HG03460 (cell line): ENCODE measurements at regions not wholly inside any gene's neighbourhood (a gene's known extent, or its start where the extent isn't known, plus 50 kb on each side); places are given as distances from the start of the nearest gene placed in this dataset.

ENCODE experiments used
- ATAC-seq: cut with Tn5 transposase; IDR thresholded peaks from one replicate; pipeline ENCODE4 v1.9.1; 2021; ENCODE audit not compliant: unreplicated experiment

DNA sequence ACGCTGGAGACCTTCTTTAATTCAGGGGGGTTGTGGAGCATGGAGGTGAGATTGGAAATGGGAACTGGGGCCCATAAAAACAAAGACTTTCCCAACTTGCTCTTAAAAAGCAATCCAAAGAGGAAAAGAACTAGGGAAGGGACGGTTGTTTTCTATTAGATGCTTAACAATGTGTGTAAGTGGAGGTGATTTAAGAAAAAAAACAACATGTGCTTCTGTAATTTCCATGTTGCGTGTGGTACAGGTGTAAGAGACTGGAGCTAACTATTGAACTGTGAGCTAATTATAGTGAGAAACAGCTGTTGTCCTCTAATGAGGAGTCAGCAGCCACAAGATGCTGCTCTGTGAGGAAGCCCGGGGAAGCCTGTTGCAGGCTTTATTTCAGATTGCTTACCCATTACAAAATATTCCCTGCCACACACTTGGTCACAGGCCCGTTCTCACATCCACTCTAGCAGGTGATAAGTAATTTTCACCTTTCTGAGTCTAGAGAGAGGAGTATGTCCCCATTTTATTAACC lies 280.6 kb upstream of the PARD3B start:
- ATAC-seq, result no peak

GRCh38 chr2:204265681-204266181 lies 279.5 kb upstream of the PARD3B start:
- no peak for ATAC-seq

DNA sequence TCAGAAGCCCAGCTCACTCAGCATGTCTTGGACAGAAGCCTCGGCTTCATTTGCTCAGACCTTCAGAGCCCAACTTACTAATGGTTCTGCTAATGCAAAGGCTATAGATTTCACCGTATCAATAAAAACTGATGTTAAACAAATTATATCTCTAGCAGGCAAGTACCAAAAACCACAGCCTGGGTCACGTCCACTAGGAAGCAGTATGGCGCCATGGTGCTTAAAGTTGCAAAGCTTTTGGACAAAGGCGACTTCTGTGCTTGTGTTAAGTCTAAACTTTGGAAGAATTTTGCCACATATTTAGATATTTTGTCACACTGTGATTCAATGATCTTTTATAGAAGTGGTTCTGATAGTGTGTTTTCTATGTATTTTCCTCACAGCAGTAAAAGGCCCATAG lies 276.8 kb upstream of the PARD3B start:
- no peak for ATAC-seq

DNA sequence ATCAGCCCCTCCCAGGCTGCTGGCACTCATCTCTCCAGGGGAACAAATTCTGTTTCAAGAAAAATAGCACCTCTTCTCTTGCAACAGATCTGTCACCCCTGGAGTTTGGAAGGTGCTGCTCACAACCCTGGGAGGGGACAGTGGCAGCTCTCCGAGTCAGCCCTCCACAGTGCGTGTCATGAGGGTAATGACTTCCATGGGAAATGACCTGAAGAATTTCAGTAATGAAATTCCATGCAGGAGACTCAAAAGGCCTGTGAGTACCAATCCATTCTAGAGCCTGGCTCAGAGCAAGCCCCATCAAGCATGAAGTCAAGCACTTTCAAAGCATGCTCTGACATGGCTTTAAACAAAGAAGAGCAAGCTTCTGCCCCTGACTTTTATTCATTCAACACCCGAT lies 276.3 kb upstream of the PARD3B start:
- no peak for ATAC-seq

- ATAC-seq, result no peak
These were observed 273.2 kb upstream of the PARD3B start for GRCh38 chr2:204272089-204272488.

DNA sequence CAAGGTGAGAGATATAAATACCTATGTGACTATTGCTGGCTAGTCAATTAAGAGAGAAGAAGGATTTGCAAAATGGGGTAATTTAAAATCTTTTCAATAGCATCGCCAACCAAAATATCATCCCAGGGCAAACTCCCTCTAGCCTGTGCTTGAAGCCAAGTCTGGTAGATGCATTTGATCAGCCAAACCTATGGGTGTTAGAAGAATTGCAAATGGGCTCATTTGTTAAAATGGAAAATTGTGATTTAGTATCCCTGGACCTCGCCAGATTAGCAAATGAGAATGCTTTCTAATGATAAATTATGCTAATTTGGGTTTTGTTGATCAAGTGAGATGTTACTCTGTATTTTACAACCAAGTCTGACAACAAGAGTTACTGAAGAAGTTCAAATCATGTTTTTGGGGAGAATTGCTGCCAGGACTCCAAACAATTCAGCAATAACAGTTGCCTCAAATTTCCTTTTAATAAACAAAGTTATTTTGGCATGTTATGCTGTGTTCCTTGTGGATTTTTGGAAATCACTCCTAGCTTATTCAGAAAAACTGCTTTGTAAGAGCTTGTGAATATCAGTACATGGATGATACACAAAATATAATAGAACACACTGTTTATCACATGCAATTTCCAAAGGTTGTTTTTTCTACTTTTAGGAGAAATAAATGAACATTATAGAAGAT lies 272.5 kb upstream of the PARD3B start:
- ATAC-seq, result no peak

GRCh38 chr2:204274429-204274828 lies 270.8 kb upstream of the PARD3B start:
- ATAC-seq, result no peak

DNA sequence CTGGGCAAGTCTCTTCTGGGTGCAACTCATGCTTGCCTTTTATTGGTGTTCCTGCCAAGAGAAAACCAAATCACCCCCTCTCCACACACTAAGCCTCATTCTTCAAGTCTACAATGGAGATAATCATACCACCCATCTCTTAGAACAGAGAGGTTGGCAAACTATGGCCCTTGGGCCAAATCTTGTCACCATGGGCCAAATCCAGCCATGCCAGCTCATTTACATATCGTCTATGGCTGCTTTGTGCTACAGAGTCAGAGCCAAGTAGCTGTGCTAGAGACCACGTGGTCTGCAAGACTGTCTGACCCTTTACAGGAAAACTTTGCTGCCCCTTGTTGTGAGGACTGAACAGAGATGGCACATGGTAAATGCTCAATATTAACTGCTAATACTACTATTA lies 270.3 kb upstream of the PARD3B start:
- ATAC-seq, result no peak

DNA sequence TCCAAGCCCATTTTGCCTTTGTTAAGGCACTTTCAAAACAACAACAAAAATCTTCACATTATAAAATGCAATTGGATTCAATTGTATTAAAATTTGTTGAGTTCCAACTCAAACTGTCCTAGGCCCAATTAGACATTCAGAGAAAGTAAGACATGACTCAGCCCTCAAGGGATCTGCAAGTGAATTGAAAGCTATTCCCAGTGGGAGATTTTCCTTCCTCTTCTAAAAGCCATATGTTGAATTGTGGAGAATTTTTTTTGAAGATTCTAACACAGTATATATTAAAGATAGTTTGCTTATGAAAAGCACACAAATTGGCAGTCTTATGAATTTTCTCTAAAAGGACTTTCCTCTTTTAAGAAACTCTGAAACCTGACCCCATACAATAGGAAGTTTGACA lies 268.0 kb upstream of the PARD3B start:
- ATAC-seq, result no peak

- no peak for ATAC-seq
These were observed 266.8 kb upstream of the PARD3B start for GRCh38 chr2:204278454-204278853.

- no peak for ATAC-seq
These were observed 265.5 kb upstream of the PARD3B start for GRCh38 chr2:204279819-204280218.

GRCh38 chr2:204280262-204280668 lies 265.0 kb upstream of the PARD3B start:
- no peak for ATAC-seq

- ATAC-seq, result no peak
These were observed 263.2 kb upstream of the PARD3B start for GRCh38 chr2:204282081-204282480.

GRCh38 chr2:204282525-204282924 lies 262.8 kb upstream of the PARD3B start:
- no peak for ATAC-seq

- ATAC-seq, result no peak
These were observed 256.2 kb upstream of the PARD3B start for GRCh38 chr2:204289066-204289465.

DNA sequence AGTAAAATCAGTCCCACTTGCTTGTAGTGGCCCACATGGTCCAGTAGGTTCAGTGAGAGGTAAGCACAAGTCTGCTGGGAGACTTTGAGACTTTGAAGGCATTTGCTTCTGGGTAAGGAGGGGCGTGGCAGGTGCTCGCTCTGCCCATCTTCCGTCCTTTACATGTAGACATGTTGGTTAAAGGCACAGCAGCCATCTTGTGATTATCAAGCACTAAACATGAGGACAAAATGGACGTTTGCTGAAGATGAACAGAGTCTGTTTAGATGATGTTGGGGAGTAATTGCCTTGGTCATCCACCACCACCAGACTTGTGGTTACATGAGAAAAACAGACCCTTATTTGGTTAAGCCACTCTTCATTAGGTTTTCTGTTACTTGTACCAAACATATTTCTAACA lies 252.8 kb upstream of the PARD3B start:
- no peak for ATAC-seq

DNA sequence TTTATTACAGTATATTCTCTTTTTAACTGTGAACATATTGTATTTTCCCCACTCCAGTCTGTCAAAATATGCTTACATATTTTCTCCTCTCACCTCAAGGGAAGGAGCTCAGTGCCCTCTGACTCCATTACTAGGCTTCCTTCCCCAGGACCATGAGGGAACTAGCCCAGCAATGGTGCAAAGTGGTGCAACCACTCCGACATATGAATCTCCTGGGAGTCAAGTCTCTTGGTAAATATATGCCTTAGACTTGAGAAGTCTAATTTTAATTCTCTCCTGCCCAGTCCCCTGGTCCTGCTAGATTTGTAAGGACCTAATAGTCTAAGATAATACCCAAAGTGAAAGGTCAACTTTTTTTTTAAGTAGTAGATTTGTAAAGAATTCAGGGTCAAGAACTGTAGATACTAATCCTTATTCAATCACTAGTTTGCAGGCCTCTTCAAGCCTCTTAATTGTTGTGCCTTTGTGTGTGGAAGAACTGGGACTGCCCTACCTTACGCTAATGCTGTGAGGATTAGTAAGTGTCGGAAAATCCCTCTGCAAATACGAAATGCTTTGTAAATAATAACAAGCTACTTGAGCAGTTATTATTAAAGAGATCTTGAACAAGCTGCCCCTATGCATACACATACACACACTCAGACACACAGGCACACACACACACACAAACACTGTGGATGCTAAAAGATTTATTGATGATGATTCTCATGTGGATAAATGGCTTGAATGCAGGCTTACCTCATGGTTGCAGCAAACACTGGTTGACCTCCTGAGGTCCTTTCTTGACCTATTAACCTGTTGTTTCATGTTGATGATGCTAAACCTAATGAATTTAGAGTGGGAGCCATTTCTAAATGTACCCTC lies 251.2 kb upstream of the PARD3B start:
- ATAC-seq, result no peak

- ATAC-seq, result no peak
These were observed 246.9 kb upstream of the PARD3B start for GRCh38 chr2:204298404-204298803.

DNA sequence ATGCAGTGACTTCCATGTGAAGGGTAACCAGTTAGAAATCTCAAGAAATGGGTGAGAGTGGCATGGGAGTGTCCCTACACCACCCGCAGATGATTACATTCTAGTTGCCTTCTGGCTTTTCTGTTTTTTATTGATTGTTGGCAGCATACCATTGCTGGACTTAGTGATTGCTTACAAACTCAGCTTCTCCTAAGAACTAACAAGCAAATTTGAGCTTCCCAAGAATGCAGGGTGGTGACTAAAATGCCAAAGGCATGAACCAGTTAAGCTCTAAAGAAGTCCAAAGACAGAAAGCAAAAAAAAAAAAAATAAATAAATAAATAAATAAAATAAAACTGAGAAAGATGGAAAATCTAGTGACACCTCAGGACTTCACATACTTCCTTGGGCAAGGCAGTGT lies 245.5 kb upstream of the PARD3B start:
- no peak for ATAC-seq

DNA sequence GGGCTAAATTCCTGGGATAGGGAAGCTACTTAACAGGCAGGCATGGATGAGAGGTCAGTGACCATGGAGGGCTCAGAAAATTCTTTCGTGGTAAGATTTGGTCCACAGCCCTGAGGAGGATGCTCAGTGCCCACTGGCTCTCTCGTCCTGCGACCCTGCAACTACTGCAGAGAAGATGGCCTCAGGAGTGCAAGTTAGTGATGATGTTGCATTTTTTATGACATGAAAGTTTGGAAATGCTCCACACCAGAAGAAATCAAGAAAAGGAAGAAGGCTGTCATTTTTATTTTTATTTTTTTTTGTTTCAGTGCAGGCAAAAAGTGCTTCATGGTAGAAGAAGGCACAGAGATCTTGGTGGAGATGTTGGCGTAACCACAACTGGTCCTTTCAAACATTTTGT lies 238.6 kb upstream of the PARD3B start:
- no peak for ATAC-seq

DNA sequence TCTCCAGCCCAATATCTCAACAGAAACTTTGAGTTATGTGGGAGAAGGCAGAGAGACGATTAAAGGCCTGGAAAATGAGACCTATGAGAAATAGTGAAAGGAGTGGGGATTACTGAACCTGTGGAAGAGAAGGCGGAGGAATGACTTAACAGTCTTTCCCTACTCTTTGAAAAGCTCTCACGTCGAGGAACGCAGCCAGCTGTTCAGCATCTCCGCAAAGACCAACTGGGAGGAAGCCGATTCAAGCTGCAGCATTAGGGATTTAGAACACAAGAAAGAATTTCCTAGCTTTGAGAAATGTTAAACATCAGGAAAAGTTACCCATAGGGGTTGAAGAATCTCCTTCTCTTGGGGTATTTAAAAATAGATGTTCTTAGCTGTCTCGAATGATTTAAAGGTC lies 233.2 kb upstream of the PARD3B start:
- ATAC-seq, result no peak

GRCh38 chr2:204313256-204313655 lies 232.0 kb upstream of the PARD3B start:
- no peak for ATAC-seq
